Small intestine (tissue), 7 donors: ENCODE measurements at regions not wholly inside any gene's neighbourhood (a gene's known extent, or its start where the extent isn't known, plus 50 kb on each side); places are given as distances from the start of the nearest gene placed in this dataset.
"Not testable (repeated sequence)": the region's sequence is repeated elsewhere in the genome, so short reads cannot be mapped to it uniquely, and the experiment has no call there.

Experiments
- DNase-seq, 2 donors: peaks; one replicate each; pipeline versions ENCODE4 v3.0.0 to v3.0.0-alpha.2; 2013
- FAIRE-seq: peaks from 2 replicates; lab custom pipeline; 2012; peaks lifted over from hg19 to GRCh38; lab: Jason Lieb, UNC
- H3K27ac ChIP-seq, 3 donors: one replicate each; pipeline ENCODE4 v1.5.1; 2013; ENCODE audit warnings: low read length in 2 of 3, mild to moderate bottlenecking in 2 of 3, control low read depth in 1 of 3, inconsistent platforms in 1 of 3, low read depth in 1 of 3, moderate library complexity in 1 of 3
- H3K27me3 ChIP-seq, 3 donors: one replicate each; pipeline ENCODE4 v1.6.1; 2013; ENCODE audit warnings: low read length in 3 of 3, inconsistent platforms in 1 of 3; ENCODE audit not compliant: control insufficient read depth in 3 of 3, insufficient read depth in 3 of 3
- H3K36me3 ChIP-seq, 3 donors: one replicate each; pipeline ENCODE4 v1.6.1; 2013; ENCODE audit warnings: low read length in 3 of 3, inconsistent platforms in 1 of 3, low read depth in 1 of 3, mild to moderate bottlenecking in 1 of 3, moderate library complexity in 1 of 3; ENCODE audit not compliant: control insufficient read depth in 3 of 3, insufficient read depth in 2 of 3
- H3K4me1 ChIP-seq, 3 donors: one replicate each; pipeline ENCODE4 v1.6.1; 2013; ENCODE audit warnings: low read length in 2 of 3, inconsistent platforms in 1 of 3, low read depth in 1 of 3, mild to moderate bottlenecking in 1 of 3, moderate library complexity in 1 of 3; ENCODE audit not compliant: control insufficient read depth in 3 of 3, insufficient read depth in 2 of 3
- H3K4me3 ChIP-seq, 3 donors: one replicate each; pipeline ENCODE4 v1.5.1; 2013; ENCODE audit warnings: low read length in 3 of 3, control low read depth in 1 of 3, inconsistent platforms in 1 of 3, low read depth in 1 of 3, mild to moderate bottlenecking in 1 of 3, moderate library complexity in 1 of 3
- H3K9me3 ChIP-seq, 2 donors: one replicate each; pipeline ENCODE4 v1.6.1; 2013; ENCODE audit warnings: low read depth in 1 of 2, low read length in 1 of 2; ENCODE audit not compliant: control insufficient read depth in 2 of 2, insufficient read depth in 1 of 2
- WGBS, 3 donors: extraction: QIAGEN DNeasy Blood & Tissue Kit; methylation state at CpG; one replicate each; pipeline ENCODE4 v1.1.7; 2013; 5-methylcytosine and 5-hydroxymethylcytosine counted together
- donor health status: healthy with polysubstance abuse.
- donor health status: control.
- donor health status: control.
- donor health status: Bipolar disorder and iron deficiency.
- donor health status: healthy.

DNA sequence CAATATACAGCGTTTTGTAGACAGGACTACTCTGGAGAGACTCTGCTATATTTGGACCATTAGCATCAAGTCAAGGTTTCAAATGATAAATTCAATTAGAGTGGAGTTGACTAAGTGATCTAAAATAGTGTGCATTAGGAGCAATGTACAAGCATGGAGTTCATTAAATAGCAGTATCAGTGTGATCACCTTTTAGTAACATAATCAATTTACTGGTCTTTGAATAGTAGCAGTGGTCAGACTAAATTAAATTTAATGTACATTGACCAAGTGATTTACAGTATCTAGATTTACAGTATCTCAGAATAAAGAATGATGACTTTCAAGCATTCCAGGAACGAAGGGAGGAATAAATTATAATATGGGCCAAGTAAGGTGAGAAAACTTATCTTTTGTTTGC is 489.6 kb upstream of the ADGRL4 start:
- H3K9me3 ChIP-seq = no peaks in the 10 kb centered on the region
- WGBS, 3 donors = 59 to 77% (median 61%) methylated on average over 2 of the region's 2 CpGs
- H3K27me3 ChIP-seq = no peaks in the 10 kb centered on the region
- no peak for FAIRE-seq
- H3K36me3 ChIP-seq = no peaks in the 10 kb centered on the region
- no peak overlapping the region for H3K4me3 ChIP-seq
- H3K4me1 ChIP-seq = no peaks in the 10 kb centered on the region
- H3K27ac ChIP-seq = no peak overlapping the region
- no peak for DNase-seq

DNA sequence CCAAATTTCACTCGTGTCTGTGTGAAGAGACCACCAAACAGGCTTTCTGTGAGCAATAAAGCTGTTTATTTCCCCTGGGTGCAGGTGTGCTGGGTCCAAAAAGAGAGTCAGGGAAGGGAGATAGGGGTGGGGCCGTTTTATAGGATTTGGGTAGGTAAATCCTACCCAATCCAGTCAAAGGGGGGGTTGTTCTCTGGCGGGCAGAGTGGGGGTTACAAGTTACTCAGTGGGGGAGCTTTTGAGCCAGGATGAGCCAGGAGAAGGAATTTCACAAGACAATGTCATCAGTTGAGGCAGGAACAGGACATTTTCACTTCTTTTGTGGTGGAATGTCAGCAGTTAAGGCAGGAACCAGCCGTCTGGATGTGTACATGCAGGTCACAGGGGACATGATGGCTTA is 487.2 kb upstream of the ADGRL4 start:
- 38 to 73% (median 53%) methylated on average over 4 of the region's 4 CpGs for WGBS, 3 donors

DNA sequence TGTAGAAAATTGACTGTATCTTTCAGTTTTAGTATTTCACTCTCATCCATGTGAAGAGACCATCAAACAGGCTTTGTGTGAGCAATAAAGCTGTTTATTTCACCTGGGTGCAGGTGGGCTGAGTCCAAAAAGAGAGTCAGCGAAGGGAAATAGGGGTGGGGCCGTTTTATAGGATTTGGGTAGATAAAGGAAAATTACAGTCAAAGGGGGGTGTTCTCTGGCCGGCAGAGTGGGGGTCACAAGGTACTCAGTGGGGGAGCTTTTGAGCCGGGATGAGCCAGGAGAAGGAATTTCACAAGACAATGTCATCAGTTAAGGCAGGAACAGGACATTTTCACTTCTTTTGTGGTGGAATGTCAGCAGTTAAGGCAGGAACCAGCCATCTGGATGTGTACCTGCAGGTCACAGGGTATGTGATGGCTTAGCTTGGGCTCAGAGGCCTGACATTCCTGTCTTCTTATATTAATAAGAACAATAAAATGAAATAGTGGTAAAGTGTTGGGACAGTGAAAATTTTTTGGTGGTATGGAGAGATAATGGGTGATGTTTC is 482.1 kb upstream of the ADGRL4 start:
- not testable (repeated sequence) for DNase-seq, H3K4me1 ChIP-seq, FAIRE-seq, H3K4me3 ChIP-seq, H3K9me3 ChIP-seq, H3K27me3 ChIP-seq, H3K27ac ChIP-seq, H3K36me3 ChIP-seq
- 30 to 67% (median 45%) methylated on average over 4 of the region's 4 CpGs for whole genome bisulfite sequencing, 3 donors

More for the DNA sequence above, 487.2 kb upstream of the ADGRL4 start:
- not testable (repeated sequence) for H3K4me1 ChIP-seq, H3K27ac ChIP-seq, DNase-seq, H3K36me3 ChIP-seq, H3K4me3 ChIP-seq, H3K9me3 ChIP-seq, FAIRE-seq, H3K27me3 ChIP-seq

DNA sequence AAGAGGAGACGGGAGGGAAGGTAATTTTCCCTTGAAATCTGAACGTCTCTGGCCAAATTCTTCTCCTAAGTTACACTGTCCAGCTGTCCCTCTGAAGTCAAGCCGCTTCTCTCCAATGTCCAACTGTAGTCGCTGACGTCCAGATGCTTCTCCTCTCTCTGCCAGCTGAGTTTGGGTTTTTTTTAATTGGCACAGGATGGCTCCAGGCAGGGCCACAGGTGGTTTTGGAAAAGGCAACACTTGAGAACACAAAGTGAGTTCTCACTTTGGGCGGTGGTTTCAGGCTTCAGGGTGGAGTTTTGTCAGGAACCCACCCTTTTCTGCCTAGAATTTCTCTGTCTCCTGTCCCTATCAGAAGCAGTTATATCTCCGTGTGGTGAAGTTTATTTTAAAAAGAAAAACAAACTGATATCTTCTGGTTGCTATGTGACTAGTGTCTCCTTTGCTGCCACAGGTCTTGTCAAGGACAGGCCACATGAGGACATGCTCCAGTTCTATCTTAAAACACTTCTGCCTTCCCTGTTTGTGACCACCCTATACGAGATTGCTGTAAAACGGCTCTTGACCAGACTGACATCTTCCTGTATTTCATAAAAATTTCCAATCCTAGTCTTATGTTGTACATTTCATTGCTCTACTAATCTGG is 472.3 kb upstream of the ADGRL4 start:
- Histone ChIP-seq H3K4me1 (no peaks in the 10 kb centered on the region), H3K36me3 (no peaks in the 10 kb centered on the region), H3K9me3 (peaks cover 0 to 3% of the 10 kb centered on the region in 2 donors), H3K4me3 (no peak overlapping the region), H3K27me3 (no peaks in the 10 kb centered on the region), H3K27ac (no peak overlapping the region)
- FAIRE-seq (no peak), DNase-seq (no peak)
- 78 to 79% (median 79%) methylated on average over 9 of the region's 9 CpGs for WGBS, 3 donors

DNA sequence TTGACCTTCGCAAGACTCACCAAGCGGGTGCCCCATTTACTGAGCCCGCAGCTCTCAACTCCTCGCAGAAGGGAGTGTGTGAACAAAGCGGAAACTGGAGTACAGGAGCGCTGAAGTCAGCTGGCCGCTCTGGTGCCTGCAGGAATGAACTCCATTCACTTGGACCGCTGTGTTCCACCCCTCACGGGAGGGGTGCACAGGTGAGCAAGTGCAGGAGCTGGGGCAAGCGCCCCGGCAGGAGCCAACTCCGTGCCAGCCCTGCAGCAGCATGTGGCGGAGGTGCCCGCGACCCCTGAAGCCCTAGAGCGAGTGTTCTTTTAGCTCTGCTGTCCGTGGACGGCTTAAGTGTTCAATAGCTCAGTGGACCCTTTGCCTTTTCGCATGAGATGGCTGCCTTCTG is 471.6 kb upstream of the ADGRL4 start:
- 92 to 94% (median 94%) methylated on average over 19 of the region's 19 CpGs for WGBS, 3 donors
- DNase-seq (no peak), FAIRE-seq (no peak)

DNA sequence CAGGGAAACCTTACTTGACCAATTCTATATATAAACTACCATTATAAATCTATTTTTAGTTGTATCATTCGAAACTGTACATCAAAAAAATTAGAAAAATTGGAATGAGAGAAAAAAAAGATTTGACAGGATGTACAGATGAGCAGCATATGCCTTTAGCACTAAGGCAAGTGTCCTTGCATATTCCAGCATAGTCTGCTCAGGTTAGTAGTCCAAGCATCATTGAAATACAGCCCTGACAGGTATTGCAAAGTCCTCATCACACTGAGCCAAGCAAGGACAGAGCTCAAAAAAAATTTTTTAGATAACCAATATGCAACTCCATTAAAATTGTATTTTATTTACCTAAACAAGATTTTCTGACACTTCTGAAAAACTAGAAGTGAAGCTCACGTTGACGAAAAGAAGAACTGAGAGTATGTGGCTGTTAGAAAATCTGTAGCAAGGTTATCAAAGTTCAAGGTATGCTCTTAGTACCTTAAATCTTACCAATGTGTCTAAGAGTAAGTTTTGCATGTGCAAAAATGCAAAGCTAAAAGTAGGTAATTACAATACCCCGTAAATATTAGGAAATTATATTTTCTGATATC is 465.6 kb upstream of the ADGRL4 start:
- Histone ChIP-seq H3K9me3 (no peaks in the 10 kb centered on the region), H3K4me3 (no peak overlapping the region), H3K27me3 (no peaks in the 10 kb centered on the region), H3K4me1 (no peaks in the 10 kb centered on the region), H3K36me3 (no peaks in the 10 kb centered on the region), H3K27ac (no peak overlapping the region)
- no peak for DNase-seq
- WGBS, 3 donors = 61 to 78% (median 68%) methylated on average over 4 of the region's 4 CpGs
- no peak for FAIRE-seq

More for the DNA sequence above, 471.6 kb upstream of the ADGRL4 start:
- no peak overlapping the region for H3K4me3 ChIP-seq
- H3K9me3 ChIP-seq = peaks cover 0 to 3% of the 10 kb centered on the region in 2 donors
- no peak overlapping the region for H3K27ac ChIP-seq
- H3K36me3 ChIP-seq = no peaks in the 10 kb centered on the region
- no peaks in the 10 kb centered on the region for H3K4me1 ChIP-seq
- no peaks in the 10 kb centered on the region for H3K27me3 ChIP-seq

DNA sequence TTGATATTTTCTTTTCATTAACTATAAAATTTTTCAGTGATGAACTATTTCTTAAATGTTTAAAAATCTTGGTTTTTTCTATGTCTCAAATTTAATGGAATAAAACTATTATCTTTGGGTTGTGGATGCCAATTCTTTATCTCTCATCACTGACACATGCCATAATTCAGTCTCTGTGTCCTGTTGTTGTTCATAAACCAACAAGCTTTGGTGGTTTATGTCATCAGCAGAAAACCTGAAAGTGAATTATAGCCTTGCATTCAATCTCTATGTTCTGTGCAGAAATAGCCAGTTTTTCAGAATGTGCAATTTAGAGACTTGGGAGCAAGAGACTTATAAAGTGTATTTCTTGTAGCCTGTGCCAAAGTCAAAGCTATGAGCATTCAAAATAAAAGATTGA is 462.6 kb upstream of the ADGRL4 start:
- Histone ChIP-seq H3K4me3 (no peak overlapping the region), H3K36me3 (no peaks in the 10 kb centered on the region), H3K27ac (no peak overlapping the region), H3K27me3 (no peaks in the 10 kb centered on the region), H3K4me1 (no peaks in the 10 kb centered on the region), H3K9me3 (no peaks in the 10 kb centered on the region)
- no peak for DNase-seq
- no peak for FAIRE-seq

DNA sequence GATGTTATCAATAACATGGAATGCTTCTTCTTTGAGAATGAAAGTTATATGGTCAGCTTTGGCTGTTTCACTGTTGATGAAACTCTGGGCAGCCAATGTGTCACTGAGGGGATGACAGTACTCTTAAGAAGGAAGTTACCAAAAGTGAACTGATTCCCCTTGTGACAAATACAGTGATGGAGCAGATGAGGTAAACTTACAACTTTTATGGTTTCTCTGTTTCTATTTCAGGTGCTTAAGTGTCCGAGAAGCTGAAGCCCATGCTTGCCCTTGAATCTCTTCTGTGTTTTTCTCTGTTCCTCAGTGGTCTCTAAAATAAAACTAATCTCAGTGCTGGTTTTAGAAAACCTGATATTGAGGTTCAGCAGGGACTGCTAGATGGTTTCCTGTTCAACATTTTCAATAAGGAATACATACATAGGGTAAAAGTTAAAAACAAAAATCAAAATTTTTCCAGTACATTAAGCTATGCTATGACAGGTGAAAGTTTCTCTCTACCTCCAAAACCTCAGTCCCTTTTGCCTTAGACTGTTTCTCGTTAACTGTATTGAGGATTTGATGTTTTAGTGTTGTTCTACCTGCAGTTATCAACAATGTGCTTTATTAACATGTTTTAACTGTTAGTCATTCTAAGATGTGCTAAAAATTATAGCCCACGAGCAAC is 454.4 kb upstream of the ADGRL4 start:
- Histone ChIP-seq H3K27ac (no peak overlapping the region), H3K9me3 (no peaks in the 10 kb centered on the region), H3K4me1 (no peaks in the 10 kb centered on the region), H3K27me3 (no peaks in the 10 kb centered on the region), H3K36me3 (no peaks in the 10 kb centered on the region), H3K4me3 (no peak overlapping the region)
- FAIRE-seq (no peak), DNase-seq (no peak)
- 63 to 71% (median 65%) methylated on average over 3 of the region's 3 CpGs for WGBS, 3 donors
